ENCODE measurements at regions not wholly inside any gene's neighbourhood (a gene's known extent, or its start where the extent isn't known, plus 50 kb on each side); places are given as distances from the start of the nearest gene placed in this dataset.
"Not testable (repeated sequence)": the region's sequence is repeated elsewhere in the genome, so short reads cannot be mapped to it uniquely, and the experiment has no call there.

GRCh38 chr3:607480-607879 lies 410.9 kb downstream of the CHL1 start:
- H3K27me3 Mint-ChIP-seq; H3K36me3 Mint-ChIP-seq (ENCODE audit: low read depth); intact Hi-C loops (cut with DNase I, micrococcal nuclease); H3K9me3 Mint-ChIP-seq (ENCODE audit: low read depth); H3K27ac Mint-ChIP-seq; CTCF ChIA-PET; ATAC-seq; DNase-seq; POLR2A ChIA-PET; H3K4me3 Mint-ChIP-seq; H3K4me1 Mint-ChIP-seq: not testable (repeated sequence)

GRCh38 chr3:621714-622113 lies 425.2 kb downstream of the CHL1 start:
- CTCF ChIA-PET: interaction anchor here (0.7 kb wide), 2 partner anchors 12 to 128 kb away, joined by 3 read pairs; no protein-coding TSS in a partner anchor
- no peaks in the 10 kb centered on the region for H3K36me3 Mint-ChIP-seq (ENCODE audit: low read depth)
- H3K4me1 Mint-ChIP-seq: no peaks in the 10 kb centered on the region
- H3K9me3 Mint-ChIP-seq (ENCODE audit: low read depth): no peaks in the 10 kb centered on the region
- POLR2A ChIA-PET: no interaction called here
- intact Hi-C loops (cut with DNase I, micrococcal nuclease): no loop called here
- no peak overlapping the region for H3K4me3 Mint-ChIP-seq
- ATAC-seq (no peak), DNase-seq (no peak)
- no peak overlapping the region for H3K27ac Mint-ChIP-seq
- H3K27me3 Mint-ChIP-seq: no peaks in the 10 kb centered on the region

GRCh38 chr3:622314-622713 lies 425.8 kb downstream of the CHL1 start:
- ATAC-seq: no peak
- no peak overlapping the region for H3K4me3 Mint-ChIP-seq
- no peak for DNase-seq
- H3K4me1 Mint-ChIP-seq: no peaks in the 10 kb centered on the region
- H3K9me3 Mint-ChIP-seq (ENCODE audit: low read depth): no peaks in the 10 kb centered on the region
- ChIA-PET CTCF (interaction anchor here (0.7 kb wide), 1 partner anchor 11 kb away, joined by 3 read pairs; no protein-coding TSS in a partner anchor), POLR2A (no interaction called here)
- H3K27me3 Mint-ChIP-seq: no peaks in the 10 kb centered on the region
- no peaks in the 10 kb centered on the region for H3K36me3 Mint-ChIP-seq (ENCODE audit: low read depth)
- no peak overlapping the region for H3K27ac Mint-ChIP-seq
- intact Hi-C loops (cut with DNase I, micrococcal nuclease): no loop called here

DNA sequence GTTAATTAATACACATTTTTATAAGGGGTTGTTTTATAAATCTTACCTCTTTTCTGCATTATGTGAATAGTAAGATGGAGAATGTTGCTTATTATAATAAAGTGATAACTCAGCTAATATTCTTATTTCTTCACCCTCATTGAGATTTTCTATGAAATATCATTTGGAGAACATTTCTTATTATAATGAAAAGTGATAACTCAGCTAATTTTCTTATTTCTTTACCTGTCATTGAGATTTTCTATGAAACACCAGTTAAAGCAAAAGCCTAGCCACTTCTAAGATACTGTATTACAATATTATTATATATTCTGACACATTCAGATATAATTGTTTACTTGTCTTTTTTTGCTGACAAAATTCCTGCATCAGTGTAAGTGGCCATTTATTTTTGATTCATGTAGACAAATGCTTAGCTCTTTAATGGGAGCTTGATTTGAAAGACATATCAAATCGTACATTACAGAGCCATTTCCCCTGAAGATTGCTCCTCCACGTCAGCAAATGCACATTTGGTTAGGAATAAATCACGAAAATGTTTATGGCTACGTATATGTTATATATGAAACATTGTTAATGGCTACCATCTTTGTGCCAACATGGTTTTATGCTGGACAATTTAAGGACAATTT lies 427.5 kb downstream of the CHL1 start:
- ATAC-seq (no peak), DNase-seq (no peak)
- Mint-ChIP-seq H3K4me3 (no peak overlapping the region), H3K9me3 (ENCODE audit: low read depth) (no peaks in the 10 kb centered on the region), H3K27me3 (no peaks in the 10 kb centered on the region), H3K36me3 (ENCODE audit: low read depth) (no peaks in the 10 kb centered on the region), H3K27ac (no peak overlapping the region), H3K4me1 (no peaks in the 10 kb centered on the region)
- POLR2A ChIA-PET: no interaction called here
- intact Hi-C loops (cut with DNase I, micrococcal nuclease): no loop called here
- CTCF ChIA-PET: no interaction called here

DNA sequence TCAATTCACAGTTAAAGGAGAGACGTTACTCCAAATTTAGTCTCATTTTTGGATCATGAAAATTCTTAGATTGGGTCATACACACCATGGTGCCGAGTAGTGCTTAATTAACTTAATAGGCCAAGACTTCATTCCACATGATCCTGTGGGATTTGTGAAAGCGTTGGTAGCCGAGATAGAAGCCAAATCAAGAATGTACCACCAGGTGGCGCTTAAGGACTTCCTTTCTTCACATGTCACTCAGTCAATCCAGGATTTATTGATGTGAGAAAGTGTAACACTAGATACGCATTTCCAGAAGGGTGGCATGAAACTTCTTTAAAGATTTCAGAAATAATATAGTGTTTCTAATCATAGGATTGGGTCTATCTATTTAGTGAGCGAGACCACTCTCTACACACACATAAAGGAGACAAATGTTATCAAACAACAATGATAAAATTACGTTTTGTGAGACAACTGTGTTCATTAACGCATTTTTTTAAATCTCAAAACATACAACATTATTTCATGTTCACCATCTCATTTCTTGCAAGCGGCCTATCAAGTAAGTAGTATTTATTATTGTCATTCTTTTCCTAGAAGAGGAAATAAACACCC lies 436.1 kb downstream of the CHL1 start:
- Mint-ChIP-seq H3K9me3 (ENCODE audit: low read depth) (no peaks in the 10 kb centered on the region), H3K4me3 (no peak overlapping the region), H3K4me1 (no peaks in the 10 kb centered on the region), H3K36me3 (ENCODE audit: low read depth) (no peaks in the 10 kb centered on the region), H3K27me3 (no peaks in the 10 kb centered on the region), H3K27ac (no peak overlapping the region)
- intact Hi-C loops (cut with DNase I, micrococcal nuclease): loop anchor here in 1 of 2 experiments (2.0 to 5.0 kb wide), 2 partner anchors 218 to 1525 kb away; no protein-coding TSS in a partner anchor
- ChIA-PET POLR2A (no interaction called here), CTCF (interaction anchor here (0.6 kb wide), 1 partner anchor 11 kb away, joined by 3 read pairs; no protein-coding TSS in a partner anchor)
- DNase-seq (peak; percentile 64), ATAC-seq (peak; percentile 47)

DNA sequence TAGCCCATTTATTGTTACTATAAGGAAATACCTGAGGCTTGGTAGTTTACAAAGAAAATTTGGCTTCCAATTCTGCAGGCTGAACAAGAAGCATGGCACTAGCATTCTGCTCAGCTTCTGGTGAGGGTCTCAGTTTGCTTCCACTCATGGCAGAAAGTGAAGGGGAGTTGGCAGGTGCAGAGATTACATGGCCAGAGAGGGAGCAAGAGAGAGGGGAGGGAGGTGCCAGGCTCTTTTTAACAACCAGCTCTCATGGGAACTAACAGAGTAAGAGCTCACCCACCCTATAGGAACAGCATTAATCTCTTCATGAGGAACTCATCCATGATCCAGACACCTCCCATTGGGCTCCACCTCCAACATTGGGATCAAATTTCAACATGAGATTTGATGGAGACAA lies 437.9 kb downstream of the CHL1 start:
- no peaks in the 10 kb centered on the region for H3K27me3 Mint-ChIP-seq
- H3K4me3 Mint-ChIP-seq: no peak overlapping the region
- no peaks in the 10 kb centered on the region for H3K4me1 Mint-ChIP-seq
- no peaks in the 10 kb centered on the region for H3K9me3 Mint-ChIP-seq (ENCODE audit: low read depth)
- H3K36me3 Mint-ChIP-seq (ENCODE audit: low read depth): no peaks in the 10 kb centered on the region
- no peak for DNase-seq
- ChIA-PET CTCF (no interaction called here), POLR2A (no interaction called here)
- H3K27ac Mint-ChIP-seq: no peak overlapping the region
- intact Hi-C loops (cut with DNase I, micrococcal nuclease): loop anchor here in 1 of 2 experiments (5.0 kb wide), 1 partner anchor 1523 kb away; no protein-coding TSS in a partner anchor
- no peak for ATAC-seq

DNA sequence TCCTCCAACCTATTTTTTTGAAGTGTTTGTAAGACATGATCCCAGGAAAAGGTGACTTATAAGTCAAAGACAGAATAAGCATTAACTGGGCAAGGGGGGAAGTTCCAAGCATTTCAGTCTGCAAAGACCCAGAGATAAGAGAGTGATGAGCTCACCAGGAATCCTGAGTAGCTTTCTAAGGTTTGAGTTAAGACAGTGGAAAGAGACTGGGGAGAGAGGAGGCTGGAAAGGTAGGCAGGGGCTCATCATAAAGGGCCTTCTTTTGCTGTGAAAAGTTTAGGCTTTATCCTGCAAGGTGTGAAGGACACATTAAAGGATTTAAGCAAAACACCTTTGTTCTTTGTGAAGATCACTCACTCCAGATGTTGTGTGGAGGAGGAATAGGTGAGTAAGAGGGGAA lies 438.8 kb downstream of the CHL1 start:
- no peaks in the 10 kb centered on the region for H3K36me3 Mint-ChIP-seq (ENCODE audit: low read depth)
- no peak overlapping the region for H3K4me3 Mint-ChIP-seq
- H3K9me3 Mint-ChIP-seq (ENCODE audit: low read depth): no peaks in the 10 kb centered on the region
- POLR2A ChIA-PET: no interaction called here
- no peaks in the 10 kb centered on the region for H3K27me3 Mint-ChIP-seq
- no peak overlapping the region for H3K27ac Mint-ChIP-seq
- CTCF ChIA-PET: interaction anchor here (0.7 kb wide), 1 partner anchor 1771 kb away, joined by 3 read pairs; no protein-coding TSS in a partner anchor
- no peaks in the 10 kb centered on the region for H3K4me1 Mint-ChIP-seq
- ATAC-seq (no peak), DNase-seq (no peak)
- intact Hi-C loops (cut with DNase I, micrococcal nuclease): no loop called here

- ChIA-PET CTCF (no interaction called here), POLR2A (no interaction called here)
- Mint-ChIP-seq H3K4me3 (no peak overlapping the region), H3K27ac (no peak overlapping the region), H3K27me3 (no peaks in the 10 kb centered on the region), H3K36me3 (ENCODE audit: low read depth) (no peaks in the 10 kb centered on the region), H3K9me3 (ENCODE audit: low read depth) (no peaks in the 10 kb centered on the region), H3K4me1 (peaks cover 3% of the 10 kb centered on the region)
- no peak for ATAC-seq
- intact Hi-C loops (cut with DNase I, micrococcal nuclease): no loop called here
- DNase-seq: no peak
Observed at GRCh38 chr3:643376-643775, 446.8 kb downstream of the CHL1 start.

DNA sequence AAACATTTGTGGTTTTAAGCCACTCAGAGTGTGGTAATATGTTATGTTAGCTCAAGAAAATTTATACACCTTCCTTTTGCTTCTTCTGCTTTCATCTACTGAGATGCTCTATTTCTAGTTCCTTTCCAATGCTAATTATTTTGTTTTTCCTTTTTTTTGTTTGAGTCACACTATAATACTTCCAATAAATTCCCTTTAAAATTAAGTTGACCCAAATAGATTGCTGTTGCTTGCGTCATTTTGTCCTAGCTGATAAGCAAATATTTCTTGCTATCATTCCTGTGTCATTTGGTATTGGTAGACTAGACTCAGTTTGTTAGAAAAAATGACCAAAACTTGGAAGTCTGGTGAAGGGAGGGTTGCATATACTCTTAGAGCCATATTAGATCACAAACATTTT lies 437.0 kb upstream of the CNTN6 start:
- DNase-seq (no peak), ATAC-seq (no peak)
- Mint-ChIP-seq H3K4me3 (no peak overlapping the region), H3K4me1 (no peaks in the 10 kb centered on the region), H3K36me3 (ENCODE audit: low read depth) (no peaks in the 10 kb centered on the region), H3K27me3 (no peaks in the 10 kb centered on the region), H3K27ac (no peak overlapping the region), H3K9me3 (ENCODE audit: low read depth) (peaks cover 2% of the 10 kb centered on the region)
- CTCF ChIA-PET: no interaction called here
- POLR2A ChIA-PET: no interaction called here
- intact Hi-C loops (cut with DNase I, micrococcal nuclease): no loop called here

GRCh38 chr3:661356-661755 lies 431.5 kb upstream of the CNTN6 start:
- DNase-seq (no peak), ATAC-seq (no peak)
- Mint-ChIP-seq H3K9me3 (ENCODE audit: low read depth) (no peaks in the 10 kb centered on the region), H3K4me3 (no peak overlapping the region), H3K27ac (no peak overlapping the region), H3K4me1 (no peaks in the 10 kb centered on the region), H3K27me3 (no peaks in the 10 kb centered on the region), H3K36me3 (ENCODE audit: low read depth) (no peaks in the 10 kb centered on the region)
- ChIA-PET POLR2A (no interaction called here), CTCF (no interaction called here)
- intact Hi-C loops (cut with DNase I, micrococcal nuclease): no loop called here

- no peaks in the 10 kb centered on the region for H3K4me1 Mint-ChIP-seq
- CTCF ChIA-PET: no interaction called here
Observed at GRCh38 chr3:674116-674515, 418.7 kb upstream of the CNTN6 start.

DNA sequence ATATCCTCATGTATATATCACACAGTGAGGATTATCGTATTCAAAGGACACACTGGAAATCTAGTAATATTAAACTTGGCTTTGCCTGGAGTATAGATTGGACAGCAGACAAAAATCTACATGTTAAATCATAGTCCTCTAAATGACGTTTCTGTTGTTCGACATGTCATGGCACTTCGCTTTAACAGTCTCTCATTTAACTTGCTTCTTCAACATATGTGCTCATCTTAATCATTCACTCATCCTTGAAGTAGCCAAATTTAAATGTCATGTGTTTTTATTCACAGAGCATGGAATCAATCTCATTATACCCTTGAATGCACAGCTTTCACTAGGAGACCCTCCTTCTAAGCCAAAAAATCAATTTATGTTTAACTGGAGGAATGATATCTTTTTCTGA lies 417.0 kb upstream of the CNTN6 start:
- peaks cover 4% of the 10 kb centered on the region for H3K9me3 Mint-ChIP-seq (ENCODE audit: low read depth)
- H3K4me3 Mint-ChIP-seq: no peak overlapping the region
- no peak overlapping the region for H3K27ac Mint-ChIP-seq
- no peak for DNase-seq
- no peak for ATAC-seq
- H3K36me3 Mint-ChIP-seq (ENCODE audit: low read depth): no peaks in the 10 kb centered on the region
- ChIA-PET POLR2A (no interaction called here), CTCF (no interaction called here)
- intact Hi-C loops (cut with DNase I, micrococcal nuclease): no loop called here
- no peaks in the 10 kb centered on the region for H3K4me1 Mint-ChIP-seq
- no peaks in the 10 kb centered on the region for H3K27me3 Mint-ChIP-seq

More at GRCh38 chr3:674116-674515, 418.7 kb upstream of the CNTN6 start:
- Mint-ChIP-seq H3K27me3 (no peaks in the 10 kb centered on the region), H3K4me3 (no peak overlapping the region), H3K27ac (no peak overlapping the region), H3K36me3 (ENCODE audit: low read depth) (no peaks in the 10 kb centered on the region), H3K9me3 (ENCODE audit: low read depth) (peaks cover 4% of the 10 kb centered on the region)
- intact Hi-C loops (cut with DNase I, micrococcal nuclease): no loop called here
- DNase-seq (no peak), ATAC-seq (no peak)
- POLR2A ChIA-PET: no interaction called here

All from activated CD4-positive, alpha-beta T cell treated with anti-CD3 and anti-CD28 coated beads for 36 hours (primary cell).